Endodermal cell (in vitro differentiated cells): ENCODE measurements at regions not wholly inside any gene's neighbourhood (a gene's known extent, or its start where the extent isn't known, plus 50 kb on each side); places are given as distances from the start of the nearest gene placed in this dataset.
A peak's percentile ranks its signal among the peaks of the same experiment; 100 is the strongest.

ENCODE experiments used
- DNase-seq: peaks from one replicate; pipeline ENCODE4 v3.0.0-alpha.2; 2017
- H3K27ac ChIP-seq: 2 replicates; pipeline ENCODE4 v1.5.1; 2013; ENCODE audit warnings: mild to moderate bottlenecking, low read depth, low read length, moderate library complexity
- H3K27me3 ChIP-seq: 2 replicates; pipeline ENCODE4 v1.6.1; 2013; ENCODE audit warnings: mild to moderate bottlenecking, low read length, moderate library complexity; ENCODE audit not compliant: insufficient read depth, control insufficient read depth, poor library complexity, severe bottlenecking
- H3K36me3 ChIP-seq: 2 replicates; pipeline ENCODE4 v1.7.0; 2013; ENCODE audit warnings: mild to moderate bottlenecking, low read length, moderate library complexity; ENCODE audit not compliant: control insufficient read depth, insufficient read depth
- H3K4me1 ChIP-seq: one replicate; pipeline ENCODE4 v1.7.0; 2013; ENCODE audit warnings: low read length; ENCODE audit not compliant: control insufficient read depth, insufficient read depth
- H3K4me3 ChIP-seq: 2 replicates; pipeline ENCODE4 v1.5.1; 2013; ENCODE audit warnings: mild to moderate bottlenecking, low read length, moderate library complexity
- H3K9ac ChIP-seq: 2 replicates; pipeline ENCODE4 v1.6.1; 2013; ENCODE audit warnings: mild to moderate bottlenecking, low read length, moderate library complexity; ENCODE audit not compliant: poor library complexity, severe bottlenecking; ENCODE audit errors: extremely low read depth
- H3K9me3 ChIP-seq: 2 replicates; pipeline ENCODE4 v1.6.1; 2013; ENCODE audit warnings: mild to moderate bottlenecking, low read length, moderate library complexity; ENCODE audit not compliant: control insufficient read depth
- H3K27ac Mint-ChIP-seq: 2 replicates; pipeline ENCODE4 v1.8.0; 2020; ENCODE audit warnings: mixed read lengths
- H3K27me3 Mint-ChIP-seq: 2 replicates; pipeline ENCODE4 v1.8.0; 2021; ENCODE audit warnings: mild to moderate bottlenecking, mixed read lengths; ENCODE audit not compliant: insufficient read depth
- H3K36me3 Mint-ChIP-seq: 2 replicates; pipeline ENCODE4 v1.8.0; 2020; ENCODE audit warnings: low read depth, mixed read lengths
- H3K4me1 Mint-ChIP-seq: 2 replicates; pipeline ENCODE4 v1.8.0; 2020; ENCODE audit warnings: mixed read lengths
- H3K4me3 Mint-ChIP-seq: 2 replicates; pipeline ENCODE4 v1.8.0; 2020; ENCODE audit warnings: mild to moderate bottlenecking, moderate library complexity, mixed read lengths
- H3K9me3 Mint-ChIP-seq: 2 replicates; pipeline ENCODE4 v1.8.0; 2020; ENCODE audit warnings: mild to moderate bottlenecking, mixed read lengths
- whole genome bisulfite sequencing, 2 experiments: methylation state at CpG; one replicate each; pipeline versions ENCODE4 v1.1.5 to v1.1.7; 2013; ENCODE audit warnings: missing lambda C conversion rate in 2 of 2, mixed read lengths in 1 of 2; ENCODE audit not compliant: insufficient coverage in 1 of 2, insufficient read length in 1 of 2; 5-methylcytosine and 5-hydroxymethylcytosine counted together
- TF ChIP-seq, protein P1 (sequence below): fragments of 200-600 bp; sonication (generic); conservative IDR thresholded peaks from 2 replicates; pipeline ENCODE4 v1.5.0; 2021; ENCODE audit warnings: antibody characterized with exemption, mild to moderate bottlenecking

DNA sequence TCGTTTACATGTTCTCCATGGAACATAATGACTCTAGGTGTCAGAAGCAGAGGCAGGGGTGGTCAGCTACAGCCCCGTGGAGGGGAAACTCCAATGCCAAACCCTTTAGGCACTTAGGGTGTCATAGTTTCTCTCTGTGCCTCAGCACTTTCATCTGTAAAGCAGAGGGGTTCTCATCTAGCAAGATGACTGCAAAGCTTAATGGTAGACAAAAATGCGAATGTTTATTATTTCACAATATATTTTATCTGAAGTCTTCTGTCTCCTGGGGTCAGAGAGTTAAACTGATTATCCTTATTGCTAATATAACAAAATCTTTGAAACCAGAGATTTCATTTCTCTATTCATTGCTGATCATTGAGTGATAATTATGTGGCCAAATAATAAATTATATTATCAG is 522.5 kb downstream of the TSN start:
- Histone ChIP-seq H3K4me3 (no peak overlapping the region), H3K9me3 (peaks cover 5% of the 10 kb centered on the region), H3K4me1 (no peaks in the 10 kb centered on the region), H3K9ac (no peak overlapping the region), H3K36me3 (no peaks in the 10 kb centered on the region), H3K27ac (no peak overlapping the region), H3K27me3 (no peaks in the 10 kb centered on the region)
- TF ChIP-seq, protein P1, sequence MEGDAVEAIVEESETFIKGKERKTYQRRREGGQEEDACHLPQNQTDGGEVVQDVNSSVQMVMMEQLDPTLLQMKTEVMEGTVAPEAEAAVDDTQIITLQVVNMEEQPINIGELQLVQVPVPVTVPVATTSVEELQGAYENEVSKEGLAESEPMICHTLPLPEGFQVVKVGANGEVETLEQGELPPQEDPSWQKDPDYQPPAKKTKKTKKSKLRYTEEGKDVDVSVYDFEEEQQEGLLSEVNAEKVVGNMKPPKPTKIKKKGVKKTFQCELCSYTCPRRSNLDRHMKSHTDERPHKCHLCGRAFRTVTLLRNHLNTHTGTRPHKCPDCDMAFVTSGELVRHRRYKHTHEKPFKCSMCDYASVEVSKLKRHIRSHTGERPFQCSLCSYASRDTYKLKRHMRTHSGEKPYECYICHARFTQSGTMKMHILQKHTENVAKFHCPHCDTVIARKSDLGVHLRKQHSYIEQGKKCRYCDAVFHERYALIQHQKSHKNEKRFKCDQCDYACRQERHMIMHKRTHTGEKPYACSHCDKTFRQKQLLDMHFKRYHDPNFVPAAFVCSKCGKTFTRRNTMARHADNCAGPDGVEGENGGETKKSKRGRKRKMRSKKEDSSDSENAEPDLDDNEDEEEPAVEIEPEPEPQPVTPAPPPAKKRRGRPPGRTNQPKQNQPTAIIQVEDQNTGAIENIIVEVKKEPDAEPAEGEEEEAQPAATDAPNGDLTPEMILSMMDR, result no peak
- H3K27me3 Mint-ChIP-seq, result no peaks in the 10 kb centered on the region
- DNase-seq, result no peak
- no peak overlapping the region for H3K27ac Mint-ChIP-seq
- H3K9me3 Mint-ChIP-seq, result no peaks in the 10 kb centered on the region
- 77 to 89% methylated on average over 1 to 2 of the region's 3 CpGs for WGBS, 2 experiments
- no peaks in the 10 kb centered on the region for H3K4me1 Mint-ChIP-seq
- H3K4me3 Mint-ChIP-seq, result no peak overlapping the region
- no peaks in the 10 kb centered on the region for H3K36me3 Mint-ChIP-seq

DNA sequence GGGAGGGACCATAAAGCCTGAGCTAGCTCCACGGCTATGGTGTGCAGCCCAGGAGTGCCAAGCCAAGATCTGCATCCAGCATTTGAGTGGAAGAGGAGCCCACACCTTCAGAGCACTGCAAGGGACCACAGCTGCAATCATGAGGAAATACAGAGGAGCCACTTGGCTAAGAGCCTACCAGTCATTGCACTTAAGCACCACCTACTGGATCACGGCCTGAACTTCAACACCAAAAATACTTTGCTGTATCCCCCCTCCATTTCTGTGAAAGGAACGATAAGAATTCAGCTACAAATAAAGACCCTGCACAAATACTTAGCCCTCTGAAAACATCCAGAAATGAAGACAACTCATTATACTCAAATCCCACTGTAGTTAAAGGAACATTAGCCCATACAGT is 545.3 kb downstream of the TSN start:
- no peak overlapping the region for H3K27ac ChIP-seq
- 33 to 77% methylated on average over 1 to 3 of the region's 3 CpGs for WGBS, 2 experiments
- H3K9me3 Mint-ChIP-seq, result peaks cover 45% of the 10 kb centered on the region

DNA sequence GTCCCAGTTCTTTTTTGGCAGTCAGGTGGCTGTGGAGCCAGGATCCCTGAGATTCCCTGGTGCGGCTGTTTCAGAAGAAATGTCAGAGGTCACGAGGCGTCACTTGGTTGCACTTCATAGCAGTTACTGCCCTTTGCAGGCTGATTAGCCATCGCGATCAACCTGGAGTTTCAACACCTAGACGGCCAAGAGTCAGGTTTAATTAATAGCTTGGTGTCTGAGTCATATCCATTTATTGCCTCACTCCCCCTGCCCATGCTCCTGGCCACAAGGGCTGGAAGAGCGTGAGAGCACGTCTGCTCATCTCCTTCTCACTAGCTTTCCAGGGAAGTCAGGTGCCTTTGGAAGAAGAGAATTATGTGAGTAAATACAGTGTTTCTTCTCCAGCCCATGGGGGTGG is 552.3 kb downstream of the TSN start:
- peaks cover 2% of the 10 kb centered on the region for H3K36me3 Mint-ChIP-seq
- H3K9me3 Mint-ChIP-seq, result peaks cover 29% of the 10 kb centered on the region
- 82 to 84% methylated on average over 6 to 8 of the region's 8 CpGs for WGBS, 2 experiments
- no peak overlapping the region for H3K27ac Mint-ChIP-seq
- TF ChIP-seq, protein P1, result no peak
- H3K27me3 ChIP-seq, result no peaks in the 10 kb centered on the region
- no peak overlapping the region for H3K4me3 ChIP-seq
- no peaks in the 10 kb centered on the region for H3K4me1 Mint-ChIP-seq
- H3K4me1 ChIP-seq, result no peaks in the 10 kb centered on the region
- DNase-seq, result no peak
- H3K27ac ChIP-seq, result no peak overlapping the region
- peaks cover 5% of the 10 kb centered on the region for H3K9me3 ChIP-seq
- H3K9ac ChIP-seq, result no peak overlapping the region
- no peaks in the 10 kb centered on the region for H3K36me3 ChIP-seq
- no peaks in the 10 kb centered on the region for H3K27me3 Mint-ChIP-seq
- no peak overlapping the region for H3K4me3 Mint-ChIP-seq

More for the DNA sequence above, 545.3 kb downstream of the TSN start:
- DNase-seq, result no peak
- Mint-ChIP-seq H3K4me3 (no peak overlapping the region), H3K36me3 (peaks cover 1% of the 10 kb centered on the region), H3K27me3 (no peaks in the 10 kb centered on the region), H3K4me1 (peaks cover 4% of the 10 kb centered on the region), H3K27ac (no peak overlapping the region)
- TF ChIP-seq, protein P1, result peak; percentile 57
- Histone ChIP-seq H3K4me3 (peak overlapping the region; percentile 57), H3K9ac (no peak overlapping the region), H3K4me1 (peaks cover 3% of the 10 kb centered on the region), H3K36me3 (no peaks in the 10 kb centered on the region), H3K27me3 (no peaks in the 10 kb centered on the region), H3K9me3 (peaks cover 33% of the 10 kb centered on the region)
